Muscle layer of colon (tissue), 2 donors: ENCODE measurements at regions not wholly inside any gene's neighbourhood (a gene's known extent, or its start where the extent isn't known, plus 50 kb on each side); places are given as distances from the start of the nearest gene placed in this dataset.

Experiments used
- H3K27ac ChIP-seq: one replicate; pipeline ENCODE4 v1.7.0; 2013; ENCODE audit warnings: low read depth, mild to moderate bottlenecking, low read length, moderate library complexity
- H3K27me3 ChIP-seq, 2 donors: one replicate each; pipeline ENCODE4 v1.7.0; 2013; ENCODE audit warnings: low read length in 2 of 2, mild to moderate bottlenecking in 2 of 2; ENCODE audit not compliant: insufficient read depth in 2 of 2, control insufficient read depth in 1 of 2
- H3K36me3 ChIP-seq: one replicate; pipeline ENCODE4 v1.7.0; 2013; ENCODE audit warnings: mild to moderate bottlenecking, low read length; ENCODE audit not compliant: insufficient read depth
- H3K4me1 ChIP-seq: one replicate; pipeline ENCODE4 v1.7.0; 2013; ENCODE audit warnings: mild to moderate bottlenecking, low read length; ENCODE audit not compliant: insufficient read depth
- H3K4me3 ChIP-seq, 2 donors: one replicate each; pipeline ENCODE4 v1.7.0; 2013; ENCODE audit warnings: low read length in 2 of 2, low read depth in 1 of 2, mild to moderate bottlenecking in 1 of 2, moderate library complexity in 1 of 2
- H3K9ac ChIP-seq: one replicate; pipeline ENCODE4 v1.7.0; 2013; ENCODE audit warnings: low read length
- H3K9me3 ChIP-seq: one replicate; pipeline ENCODE4 v1.7.0; 2013; ENCODE audit warnings: mild to moderate bottlenecking, low read length
- donor health status: abdominal sarcoma.
- donor health status: Adenocarcinoma of cecum.

GRCh38 chr4:180861651-180862050 is 1381.6 kb upstream of the TENM3 start:
- Histone ChIP-seq H3K4me1 (no peaks in the 10 kb centered on the region), H3K36me3 (no peaks in the 10 kb centered on the region), H3K9ac (no peak overlapping the region), H3K4me3 (no peak overlapping the region), H3K9me3 (no peaks in the 10 kb centered on the region), H3K27me3 (no peaks in the 10 kb centered on the region), H3K27ac (no peak overlapping the region)

GRCh38 chr4:180866933-180867643 is 1376.1 kb upstream of the TENM3 start:
- no peaks in the 10 kb centered on the region for H3K9me3 ChIP-seq
- H3K9ac ChIP-seq: no peak overlapping the region
- no peak overlapping the region for H3K27ac ChIP-seq
- no peak overlapping the region for H3K4me3 ChIP-seq
- H3K36me3 ChIP-seq: no peaks in the 10 kb centered on the region
- H3K27me3 ChIP-seq: no peaks in the 10 kb centered on the region
- H3K4me1 ChIP-seq: no peaks in the 10 kb centered on the region

- H3K4me3 ChIP-seq: no peak overlapping the region
- no peaks in the 10 kb centered on the region for H3K36me3 ChIP-seq
- no peaks in the 10 kb centered on the region for H3K4me1 ChIP-seq
- no peak overlapping the region for H3K9ac ChIP-seq
- H3K27ac ChIP-seq: no peak overlapping the region
- H3K27me3 ChIP-seq: no peaks in the 10 kb centered on the region
- no peaks in the 10 kb centered on the region for H3K9me3 ChIP-seq
These were observed 1372.6 kb upstream of the TENM3 start for GRCh38 chr4:180870623-180871022.

- no peaks in the 10 kb centered on the region for H3K27me3 ChIP-seq
- H3K9me3 ChIP-seq: no peaks in the 10 kb centered on the region
- H3K4me3 ChIP-seq: no peak overlapping the region
- H3K36me3 ChIP-seq: no peaks in the 10 kb centered on the region
- H3K9ac ChIP-seq: no peak overlapping the region
- H3K4me1 ChIP-seq: no peaks in the 10 kb centered on the region
- H3K27ac ChIP-seq: no peak overlapping the region
These were observed 1344.9 kb upstream of the TENM3 start for GRCh38 chr4:180898305-180898704.

- H3K27ac ChIP-seq: no peak overlapping the region
- no peak overlapping the region for H3K9ac ChIP-seq
- no peaks in the 10 kb centered on the region for H3K9me3 ChIP-seq
- H3K4me1 ChIP-seq: no peaks in the 10 kb centered on the region
- H3K4me3 ChIP-seq: no peak overlapping the region
- no peaks in the 10 kb centered on the region for H3K36me3 ChIP-seq
- no peaks in the 10 kb centered on the region for H3K27me3 ChIP-seq
These were observed 1342.4 kb upstream of the TENM3 start for GRCh38 chr4:180900781-180901180.

GRCh38 chr4:180909279-180909678 is 1333.9 kb upstream of the TENM3 start:
- H3K27me3 ChIP-seq: no peaks in the 10 kb centered on the region
- no peak overlapping the region for H3K4me3 ChIP-seq
- no peak overlapping the region for H3K27ac ChIP-seq
- H3K9me3 ChIP-seq: no peaks in the 10 kb centered on the region
- H3K36me3 ChIP-seq: no peaks in the 10 kb centered on the region
- no peaks in the 10 kb centered on the region for H3K4me1 ChIP-seq
- no peak overlapping the region for H3K9ac ChIP-seq

GRCh38 chr4:180913750-180914149 is 1329.5 kb upstream of the TENM3 start:
- no peak overlapping the region for H3K4me3 ChIP-seq
- no peaks in the 10 kb centered on the region for H3K9me3 ChIP-seq
- no peaks in the 10 kb centered on the region for H3K36me3 ChIP-seq
- no peaks in the 10 kb centered on the region for H3K27me3 ChIP-seq
- no peak overlapping the region for H3K9ac ChIP-seq
- no peaks in the 10 kb centered on the region for H3K4me1 ChIP-seq
- no peak overlapping the region for H3K27ac ChIP-seq

GRCh38 chr4:180923486-180923885 is 1319.7 kb upstream of the TENM3 start:
- H3K4me1 ChIP-seq: no peaks in the 10 kb centered on the region
- H3K9me3 ChIP-seq: no peaks in the 10 kb centered on the region
- no peaks in the 10 kb centered on the region for H3K36me3 ChIP-seq
- H3K4me3 ChIP-seq: no peak overlapping the region
- H3K27me3 ChIP-seq: no peaks in the 10 kb centered on the region
- no peak overlapping the region for H3K9ac ChIP-seq
- H3K27ac ChIP-seq: no peak overlapping the region

GRCh38 chr4:180925805-180926204 is 1317.4 kb upstream of the TENM3 start:
- no peaks in the 10 kb centered on the region for H3K4me1 ChIP-seq
- no peaks in the 10 kb centered on the region for H3K27me3 ChIP-seq
- no peak overlapping the region for H3K27ac ChIP-seq
- no peaks in the 10 kb centered on the region for H3K9me3 ChIP-seq
- H3K36me3 ChIP-seq: no peaks in the 10 kb centered on the region
- H3K9ac ChIP-seq: no peak overlapping the region
- no peak overlapping the region for H3K4me3 ChIP-seq

- Histone ChIP-seq H3K36me3 (no peaks in the 10 kb centered on the region), H3K9me3 (no peaks in the 10 kb centered on the region), H3K27me3 (no peaks in the 10 kb centered on the region), H3K4me1 (no peaks in the 10 kb centered on the region), H3K9ac (no peak overlapping the region), H3K4me3 (no peak overlapping the region), H3K27ac (no peak overlapping the region)
These were observed 1316.9 kb upstream of the TENM3 start for GRCh38 chr4:180926277-180926676.

GRCh38 chr4:180932370-180933001 is 1310.7 kb upstream of the TENM3 start:
- Histone ChIP-seq H3K27ac (no peak overlapping the region), H3K36me3 (no peaks in the 10 kb centered on the region), H3K9me3 (no peaks in the 10 kb centered on the region)

GRCh38 chr4:180937083-180937482 is 1306.1 kb upstream of the TENM3 start:
- H3K9ac ChIP-seq: no peak overlapping the region
- no peak overlapping the region for H3K27ac ChIP-seq
- H3K9me3 ChIP-seq: no peaks in the 10 kb centered on the region
- no peak overlapping the region for H3K4me3 ChIP-seq
- H3K36me3 ChIP-seq: no peaks in the 10 kb centered on the region
- no peaks in the 10 kb centered on the region for H3K27me3 ChIP-seq
- no peaks in the 10 kb centered on the region for H3K4me1 ChIP-seq

More at GRCh38 chr4:180932370-180933001, 1310.7 kb upstream of the TENM3 start:
- Histone ChIP-seq H3K4me3 (no peak overlapping the region), H3K4me1 (no peaks in the 10 kb centered on the region), H3K27me3 (no peaks in the 10 kb centered on the region), H3K9ac (no peak overlapping the region)
